ENCODE measurements at regions not wholly inside any gene's neighbourhood (a gene's known extent, or its start where the extent isn't known, plus 50 kb on each side); places are given as distances from the start of the nearest gene placed in this dataset.

GRCh38 chr16:31713071-31713944, 160.3 kb upstream of the ZNF267 start:
- peaks cover 17% of the 10 kb centered on the region for H3K4me1 Mint-ChIP-seq
- H3K27me3 Mint-ChIP-seq (ENCODE audit: low read depth): no peaks in the 10 kb centered on the region
- TF ChIP-seq CTCF (IDR thresholded peaks at IDR 0.05; ENCODE audit: unreplicated experiment): no peak
- peak; percentile 84 to 91 for DNase-seq (ENCODE audit: low spot score in 2 of 2, unreplicated experiment in 2 of 2)
- H3K9me3 Mint-ChIP-seq: no peaks in the 10 kb centered on the region
- H3K4me3 Mint-ChIP-seq: peak overlapping the region; percentile 100
- peak overlapping the region; percentile 100 for H3K27ac Mint-ChIP-seq
- peaks cover 4% of the 10 kb centered on the region for H3K36me3 Mint-ChIP-seq

GRCh38 chr16:31713945-31714902, 159.4 kb upstream of the ZNF267 start:
- peak; percentile 13 for TF ChIP-seq CTCF (IDR thresholded peaks at IDR 0.05; ENCODE audit: unreplicated experiment)
- Mint-ChIP-seq H3K27ac (peak overlapping the region; percentile 100), H3K9me3 (no peaks in the 10 kb centered on the region), H3K36me3 (peaks cover 12% of the 10 kb centered on the region), H3K27me3 (ENCODE audit: low read depth) (no peaks in the 10 kb centered on the region), H3K4me1 (peaks cover 17% of the 10 kb centered on the region), H3K4me3 (peak overlapping the region; percentile 100)
- no peak for DNase-seq (ENCODE audit: low spot score in 2 of 2, unreplicated experiment in 2 of 2)

- peak overlapping the region; percentile 100 for H3K4me3 Mint-ChIP-seq
- no peak for DNase-seq (ENCODE audit: low spot score in 2 of 2, unreplicated experiment in 2 of 2)
- H3K9me3 Mint-ChIP-seq: no peaks in the 10 kb centered on the region
- TF ChIP-seq CTCF (IDR thresholded peaks at IDR 0.05; ENCODE audit: unreplicated experiment): no peak
- H3K27ac Mint-ChIP-seq: peak overlapping the region; percentile 100
- H3K4me1 Mint-ChIP-seq: peaks cover 17% of the 10 kb centered on the region
- peaks cover 12% of the 10 kb centered on the region for H3K36me3 Mint-ChIP-seq
- no peaks in the 10 kb centered on the region for H3K27me3 Mint-ChIP-seq (ENCODE audit: low read depth)
Observed at GRCh38 chr16:31714903-31715504, 158.6 kb upstream of the ZNF267 start.

GRCh38 chr16:31715915-31716314, 157.7 kb upstream of the ZNF267 start:
- H3K27me3 Mint-ChIP-seq (ENCODE audit: low read depth): no peaks in the 10 kb centered on the region
- DNase-seq (ENCODE audit: low spot score in 2 of 2, unreplicated experiment in 2 of 2): no peak
- no peak for TF ChIP-seq CTCF (IDR thresholded peaks at IDR 0.05; ENCODE audit: unreplicated experiment)
- H3K4me3 Mint-ChIP-seq: no peak overlapping the region
- no peak overlapping the region for H3K27ac Mint-ChIP-seq
- H3K36me3 Mint-ChIP-seq: peaks cover 12% of the 10 kb centered on the region
- no peaks in the 10 kb centered on the region for H3K9me3 Mint-ChIP-seq
- H3K4me1 Mint-ChIP-seq: peaks cover 17% of the 10 kb centered on the region

GRCh38 chr16:31718998-31719397, 154.6 kb upstream of the ZNF267 start:
- Mint-ChIP-seq H3K27ac (no peak overlapping the region), H3K27me3 (ENCODE audit: low read depth) (no peaks in the 10 kb centered on the region), H3K9me3 (no peaks in the 10 kb centered on the region), H3K4me3 (no peak overlapping the region), H3K36me3 (peaks cover 24% of the 10 kb centered on the region), H3K4me1 (peaks cover 16% of the 10 kb centered on the region)
- DNase-seq (ENCODE audit: low spot score in 2 of 2, unreplicated experiment in 2 of 2): no peak
- TF ChIP-seq CTCF (IDR thresholded peaks at IDR 0.05; ENCODE audit: unreplicated experiment): no peak
